H9 (cell line): ENCODE measurements at regions not wholly inside any gene's neighbourhood (a gene's known extent, or its start where the extent isn't known, plus 50 kb on each side); places are given as distances from the start of the nearest gene placed in this dataset.

Experiments
- DNase-seq: peaks from one replicate; pipeline ENCODE4 v3.0.0-alpha.2; 2017
- H2AFZ ChIP-seq: one replicate; pipeline ENCODE4 v1.6.1; 2013; ENCODE audit warnings: mild to moderate bottlenecking, low read length, control low read depth, moderate library complexity
- H2AK5ac ChIP-seq: 2 replicates; pipeline ENCODE4 v1.6.1; 2013; ENCODE audit warnings: low read length, control low read depth, mixed read lengths; ENCODE audit not compliant: insufficient read length
- H2BK120ac ChIP-seq: one replicate; pipeline ENCODE4 v1.6.1; 2013; ENCODE audit warnings: low read depth, mild to moderate bottlenecking, low read length, control low read depth, inconsistent platforms; ENCODE audit not compliant: poor library complexity, severe bottlenecking
- H2BK12ac ChIP-seq: 2 replicates; pipeline ENCODE4 v1.6.1; 2013; ENCODE audit warnings: low read length, control low read depth, mixed read lengths, low read depth; ENCODE audit not compliant: insufficient read length
- H2BK15ac ChIP-seq: 2 replicates; pipeline ENCODE4 v1.6.1; 2013; ENCODE audit warnings: low read depth, low read length, control low read depth
- H2BK20ac ChIP-seq: one replicate; pipeline ENCODE4 v1.6.1; 2013; ENCODE audit warnings: low read depth, mild to moderate bottlenecking, low read length, control low read depth, inconsistent platforms; ENCODE audit not compliant: poor library complexity, severe bottlenecking
- H2BK5ac ChIP-seq: 2 replicates; pipeline ENCODE4 v1.6.1; 2013; ENCODE audit warnings: low read length, control low read depth, mixed read lengths; ENCODE audit not compliant: insufficient read length
- H3K14ac ChIP-seq: 2 replicates; pipeline ENCODE4 v1.6.1; 2013; ENCODE audit warnings: low read length, control low read depth; ENCODE audit not compliant: insufficient read depth
- H3K18ac ChIP-seq: 2 replicates; pipeline ENCODE4 v1.6.1; 2013; ENCODE audit warnings: low read depth, mild to moderate bottlenecking, mixed read lengths, low read length, control low read depth; ENCODE audit not compliant: insufficient read length
- H3K23ac ChIP-seq: 2 replicates; pipeline ENCODE4 v1.6.1; 2013; ENCODE audit warnings: low read length, control low read depth, mixed read lengths, low read depth; ENCODE audit not compliant: insufficient read length
- H3K23me2 ChIP-seq: 2 replicates; pipeline ENCODE4 v1.6.1; 2013; ENCODE audit warnings: low read depth, mild to moderate bottlenecking, mixed read lengths, low read length, control low read depth; ENCODE audit not compliant: insufficient read length, poor library complexity, severe bottlenecking
- H3K27ac ChIP-seq: 2 replicates; pipeline ENCODE4 v1.5.1; 2013; ENCODE audit warnings: low read length, control low read depth, mixed read lengths, low read depth; ENCODE audit not compliant: insufficient read length
- H3K27me3 ChIP-seq: 2 replicates; pipeline ENCODE4 v1.6.1; 2013; ENCODE audit warnings: low read length, control low read depth, inconsistent platforms; ENCODE audit not compliant: insufficient read depth
- H3K4ac ChIP-seq: 2 replicates; pipeline ENCODE4 v1.6.1; 2013; ENCODE audit warnings: low read depth, mild to moderate bottlenecking, control low read depth, inconsistent platforms, low read length, moderate library complexity
- H3K4me1 ChIP-seq: 2 replicates; pipeline ENCODE4 v1.6.1; 2013; ENCODE audit warnings: low read length, control low read depth, inconsistent platforms; ENCODE audit not compliant: insufficient read depth
- H3K4me2 ChIP-seq: 2 replicates; pipeline ENCODE4 v1.6.1; 2013; ENCODE audit warnings: low read length, control low read depth, mixed read lengths; ENCODE audit not compliant: insufficient read length, insufficient read depth
- H3K56ac ChIP-seq: 2 replicates; pipeline ENCODE4 v1.6.1; 2013; ENCODE audit warnings: low read depth, mild to moderate bottlenecking, mixed read lengths, low read length, control low read depth; ENCODE audit not compliant: insufficient read length
- H3K79me1 ChIP-seq: 2 replicates; pipeline ENCODE4 v1.6.1; 2013; ENCODE audit warnings: low read depth, mild to moderate bottlenecking, moderate library complexity, low read length, control low read depth, inconsistent platforms; ENCODE audit not compliant: insufficient read depth, poor library complexity, severe bottlenecking
- H3K79me2 ChIP-seq: 2 replicates; pipeline ENCODE4 v1.6.1; 2013; ENCODE audit warnings: low read length, control low read depth, inconsistent platforms; ENCODE audit not compliant: insufficient read depth
- H3K9ac ChIP-seq: 2 replicates; pipeline ENCODE4 v1.6.1; 2013; ENCODE audit warnings: low read length, control low read depth, mixed read lengths; ENCODE audit not compliant: insufficient read length; ENCODE audit errors: extremely low read depth
- H3K9me3 ChIP-seq: one replicate; pipeline ENCODE4 v1.6.1; 2013; ENCODE audit warnings: low read depth, low read length, inconsistent platforms; ENCODE audit not compliant: control insufficient read depth
- H3T11ph ChIP-seq: one replicate; pipeline ENCODE4 v1.6.1; 2013; ENCODE audit warnings: mild to moderate bottlenecking, low read length, control low read depth, inconsistent platforms
- H4K20me1 ChIP-seq: one replicate; pipeline ENCODE4 v1.6.1; 2013; ENCODE audit not compliant: control insufficient read depth, insufficient read length, insufficient read depth
- H4K5ac ChIP-seq: 2 replicates; pipeline ENCODE4 v1.6.1; 2013; ENCODE audit warnings: low read depth, mild to moderate bottlenecking, mixed read lengths, low read length, control low read depth; ENCODE audit not compliant: insufficient read length
- H4K8ac ChIP-seq: replicated peaks from 2 replicates; pipeline ENCODE4 v1.6.1; 2013; ENCODE audit warnings: low read length, control low read depth, mixed read lengths, low read depth; ENCODE audit not compliant: insufficient read length
- H4K91ac ChIP-seq: 2 replicates; pipeline ENCODE4 v1.6.1; 2013; ENCODE audit warnings: low read depth, mild to moderate bottlenecking, moderate library complexity, mixed read lengths, low read length, control low read depth; ENCODE audit not compliant: insufficient read length
- H3K27ac Mint-ChIP-seq, 3 experiments: 2 replicates in 2 of 3; 3 replicates in 1 of 3; pipeline ENCODE4 v1.8.0; 2020 to 2021; ENCODE audit warnings: mixed read lengths in 3 of 3, mild to moderate bottlenecking in 1 of 3, moderate library complexity in 1 of 3
- H3K27me3 Mint-ChIP-seq: 2 replicates; pipeline ENCODE4 v1.8.0; 2021; ENCODE audit warnings: low read depth, mild to moderate bottlenecking, moderate library complexity, mixed read lengths
- H3K36me3 Mint-ChIP-seq, 3 experiments: 2 replicates in 2 of 3; 3 replicates in 1 of 3; pipeline ENCODE4 v1.8.0; 2020 to 2021; ENCODE audit warnings: low read depth in 3 of 3, mixed read lengths in 3 of 3; ENCODE audit not compliant: insufficient read depth in 1 of 3
- H3K4me1 Mint-ChIP-seq, 2 experiments: 2 replicates each; pipeline ENCODE4 v1.8.0; 2020; ENCODE audit warnings: mixed read lengths in 2 of 2
- H3K4me3 Mint-ChIP-seq, 2 experiments: 2 replicates in 1 of 2; 3 replicates in 1 of 2; pipeline ENCODE4 v1.8.0; 2020 to 2021; ENCODE audit warnings: mild to moderate bottlenecking in 2 of 2, mixed read lengths in 2 of 2, moderate library complexity in 1 of 2
- H3K9me3 Mint-ChIP-seq, 2 experiments: 2 replicates in 1 of 2; 3 replicates in 1 of 2; pipeline ENCODE4 v1.8.0; 2020; ENCODE audit warnings: mild to moderate bottlenecking in 2 of 2, mixed read lengths in 2 of 2, moderate library complexity in 1 of 2
- CTCF ChIP-seq: fragments of 200-600 bp; sonication (generic); conservative IDR thresholded peaks from 3 replicates; pipeline ENCODE4 v1.8.0; 2021; ENCODE audit warnings: antibody characterized with exemption, mild to moderate bottlenecking

- Mint-ChIP-seq H3K27ac (no peak overlapping the region), H3K36me3 (no peaks in the 10 kb centered on the region), H3K27me3 (no peaks in the 10 kb centered on the region), H3K4me3 (no peak overlapping the region), H3K4me1 (no peaks in the 10 kb centered on the region), H3K9me3 (peaks cover 0 to 2% of the 10 kb centered on the region in 2 experiments; a peak in 2 of 5 replicates)
- Histone ChIP-seq H3K27me3 (no peaks in the 10 kb centered on the region), H2BK120ac (no peak overlapping the region), H2AFZ (no peak overlapping the region), H2BK20ac (no peak overlapping the region), H3K18ac (no peak overlapping the region), H3K27ac (no peak overlapping the region), H3K14ac (no peak overlapping the region), H4K91ac (no peak overlapping the region), H3K23ac (no peak overlapping the region), H3K56ac (no peak overlapping the region), H4K8ac (no peak overlapping the region), H4K20me1 (no peaks in the 10 kb centered on the region), H3K9ac (no peak overlapping the region), H3K79me2 (no peaks in the 10 kb centered on the region), H3T11ph (no peak overlapping the region), H3K4me2 (no peak overlapping the region), H2BK15ac (no peak overlapping the region), H3K4ac (no peak overlapping the region), H3K9me3 (no peaks in the 10 kb centered on the region), H2AK5ac (no peak overlapping the region), H3K79me1 (no peaks in the 10 kb centered on the region), H2BK5ac (no peak overlapping the region), H2BK12ac (no peak overlapping the region), H3K23me2 (no peaks in the 10 kb centered on the region), H4K5ac (no peak overlapping the region), H3K4me1 (no peaks in the 10 kb centered on the region)
- DNase-seq, result no peak
- TF ChIP-seq CTCF, result no peak
These were observed 313.2 kb downstream of the ANTXR2 start for GRCh38 chr4:79759793-79760192.
